Brain microvascular endothelial cell (primary cell): ENCODE measurements at regions not wholly inside any gene's neighbourhood (a gene's known extent, or its start where the extent isn't known, plus 50 kb on each side); places are given as distances from the start of the nearest gene placed in this dataset.

ENCODE experiments used
- DNase-seq: peaks from one replicate; pipeline ENCODE4 v3.0.0-alpha.2; 2020
- H3K27ac ChIP-seq: fragments of 250-450 bp; sonication (Bioruptor Pico); 2 replicates; pipeline ENCODE4 v1.5.1; 2020; ENCODE audit warnings: mild to moderate bottlenecking, moderate library complexity
- H3K27me3 ChIP-seq: fragments of 250-450 bp; sonication (Bioruptor Pico); replicated peaks from 2 replicates; pipeline ENCODE4 v1.5.1; 2020; ENCODE audit warnings: mild to moderate bottlenecking
- H3K36me3 ChIP-seq: fragments of 250-450 bp; sonication (Bioruptor Pico); replicated peaks from 2 replicates; pipeline ENCODE4 v1.5.1; 2020; ENCODE audit warnings: mild to moderate bottlenecking
- H3K4me3 ChIP-seq: 2 replicates; pipeline ENCODE4 v1.5.1; 2011; ENCODE audit warnings: low read depth, mild to moderate bottlenecking, control low read depth, low read length, moderate library complexity
- in situ Hi-C: cut with HindIII; loops from 2 replicates; pipeline ENCODE4 v1.10.0; 2017; ENCODE audit warnings: low sequenced_read_pairs, low pct_ligation_motif_present
- TF ChIP-seq, protein P1 (sequence below): IDR thresholded peaks from 2 replicates; pipeline ENCODE4 v1.5.1; 2011; ENCODE audit warnings: low read depth, mild to moderate bottlenecking, moderate library complexity, low read length, control low read depth, inconsistent platforms; ENCODE audit errors: missing control alignments

DNA sequence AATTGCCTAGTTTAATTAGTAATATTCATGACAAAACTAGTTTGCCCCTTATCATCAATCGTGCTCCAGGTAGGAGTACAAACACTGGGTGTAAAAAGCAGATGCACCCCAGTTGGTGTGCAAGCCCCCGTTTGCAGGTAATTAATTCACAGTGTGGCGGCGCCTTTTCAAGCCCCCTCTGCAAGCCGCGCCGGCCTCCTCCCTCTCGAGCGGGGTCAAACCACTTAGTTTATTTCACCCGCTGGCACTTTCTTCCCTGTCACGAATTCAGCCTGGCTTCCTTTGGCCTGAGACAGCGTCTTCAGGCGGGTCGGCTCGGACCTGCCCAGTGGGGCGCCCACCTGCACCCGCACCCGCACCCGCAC lies 64.7 kb upstream of the MAPRE2 start:
- Histone ChIP-seq H3K27ac (no peak overlapping the region), H3K36me3 (no peaks in the 10 kb centered on the region), H3K27me3 (no peaks in the 10 kb centered on the region), H3K4me3 (peak overlapping the region; percentile 76)
- DNase-seq = no peak
- in situ Hi-C loops = no loop called here
- TF ChIP-seq, protein P1, sequence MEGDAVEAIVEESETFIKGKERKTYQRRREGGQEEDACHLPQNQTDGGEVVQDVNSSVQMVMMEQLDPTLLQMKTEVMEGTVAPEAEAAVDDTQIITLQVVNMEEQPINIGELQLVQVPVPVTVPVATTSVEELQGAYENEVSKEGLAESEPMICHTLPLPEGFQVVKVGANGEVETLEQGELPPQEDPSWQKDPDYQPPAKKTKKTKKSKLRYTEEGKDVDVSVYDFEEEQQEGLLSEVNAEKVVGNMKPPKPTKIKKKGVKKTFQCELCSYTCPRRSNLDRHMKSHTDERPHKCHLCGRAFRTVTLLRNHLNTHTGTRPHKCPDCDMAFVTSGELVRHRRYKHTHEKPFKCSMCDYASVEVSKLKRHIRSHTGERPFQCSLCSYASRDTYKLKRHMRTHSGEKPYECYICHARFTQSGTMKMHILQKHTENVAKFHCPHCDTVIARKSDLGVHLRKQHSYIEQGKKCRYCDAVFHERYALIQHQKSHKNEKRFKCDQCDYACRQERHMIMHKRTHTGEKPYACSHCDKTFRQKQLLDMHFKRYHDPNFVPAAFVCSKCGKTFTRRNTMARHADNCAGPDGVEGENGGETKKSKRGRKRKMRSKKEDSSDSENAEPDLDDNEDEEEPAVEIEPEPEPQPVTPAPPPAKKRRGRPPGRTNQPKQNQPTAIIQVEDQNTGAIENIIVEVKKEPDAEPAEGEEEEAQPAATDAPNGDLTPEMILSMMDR = no peak

DNA sequence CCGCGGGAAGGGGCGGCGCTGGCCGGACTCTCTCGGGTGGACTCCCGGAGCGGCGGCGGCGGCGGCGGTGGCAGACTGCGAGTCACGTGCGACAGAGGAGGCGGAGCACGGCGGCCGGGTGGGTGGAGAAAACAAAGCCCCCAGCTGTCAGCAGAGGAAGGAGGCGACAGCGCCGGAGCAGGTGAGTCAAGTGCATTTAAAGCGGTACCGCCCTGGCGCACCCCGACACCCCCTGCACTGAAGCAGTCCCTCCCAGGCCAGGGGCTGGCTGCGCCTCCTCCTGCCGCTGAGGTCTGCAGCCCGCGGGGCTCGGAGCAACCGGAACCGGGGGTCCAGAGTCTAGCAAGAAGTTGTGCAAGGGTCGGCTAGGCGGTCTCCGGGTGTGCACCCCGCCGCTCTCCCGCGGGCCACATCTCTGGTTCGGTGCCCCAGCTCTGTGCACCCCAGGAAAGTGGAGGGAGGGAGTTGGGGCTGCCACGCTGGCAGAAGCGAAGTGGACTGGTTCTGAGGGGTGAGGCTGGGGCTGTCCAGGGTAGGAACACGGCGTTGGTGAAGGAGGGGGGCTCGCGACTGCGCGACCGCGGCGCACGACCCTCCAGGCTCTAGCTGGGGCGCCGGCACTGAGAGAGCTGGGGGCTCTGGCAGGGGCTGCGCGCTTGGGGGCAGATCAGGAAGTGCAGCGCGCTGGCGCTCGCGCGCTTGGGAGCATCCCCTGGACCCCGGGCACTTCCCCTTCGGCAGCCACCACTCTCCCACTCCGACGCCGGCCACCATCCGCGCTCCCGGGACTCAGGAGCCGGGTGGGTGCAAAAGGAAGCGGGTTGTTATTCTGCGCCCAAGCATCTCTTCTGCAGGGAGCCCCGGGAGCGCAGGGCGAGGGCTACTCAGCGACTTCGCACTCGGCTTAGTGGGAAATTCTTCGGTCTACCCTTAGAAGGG lies 64.0 kb upstream of the MAPRE2 start:
- in situ Hi-C loops = no loop called here
- TF ChIP-seq, protein P1 = no peak

DNA sequence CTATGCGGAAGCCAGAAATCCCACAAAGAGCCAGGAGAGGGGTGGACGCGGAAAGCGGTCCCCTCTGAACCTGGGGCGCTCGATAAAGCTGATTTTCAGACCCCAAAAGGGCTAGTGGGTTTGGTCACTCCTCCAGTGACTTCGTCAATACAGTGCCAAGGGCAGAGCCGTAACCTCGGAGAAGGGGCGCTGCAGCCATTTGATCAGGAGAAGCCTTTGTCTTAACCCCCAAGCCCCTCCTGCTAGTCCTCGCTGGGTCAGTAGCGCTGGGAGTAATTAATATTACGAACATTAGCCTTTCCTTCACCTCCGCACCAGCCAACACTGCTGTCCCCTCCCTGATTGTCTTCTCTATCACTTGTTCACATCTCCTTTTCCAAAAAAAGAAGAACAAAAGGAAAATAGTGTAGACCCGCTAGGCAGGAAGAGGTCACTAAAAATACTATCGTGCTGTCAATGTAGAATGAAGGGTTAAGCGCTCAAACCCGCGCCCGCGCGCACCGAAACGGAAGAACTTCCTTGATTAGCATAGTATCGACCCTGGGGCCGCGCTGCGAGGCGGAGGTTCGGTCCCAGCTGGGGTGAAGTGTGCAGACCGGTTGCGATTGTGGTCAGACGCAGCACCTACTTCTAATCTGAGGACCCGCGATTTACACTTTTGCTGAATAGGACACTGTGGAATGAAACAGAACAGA lies 63.2 kb upstream of the MAPRE2 start:
- H3K27ac ChIP-seq = peak overlapping the region; percentile 73
- no peaks in the 10 kb centered on the region for H3K27me3 ChIP-seq

More for the DNA sequence above, 64.0 kb upstream of the MAPRE2 start:
- H3K27me3 ChIP-seq = no peaks in the 10 kb centered on the region
- peak overlapping the region; percentile 76 for H3K4me3 ChIP-seq
- DNase-seq = peak; percentile 38
- no peaks in the 10 kb centered on the region for H3K36me3 ChIP-seq
- H3K27ac ChIP-seq = no peak overlapping the region

DNA sequence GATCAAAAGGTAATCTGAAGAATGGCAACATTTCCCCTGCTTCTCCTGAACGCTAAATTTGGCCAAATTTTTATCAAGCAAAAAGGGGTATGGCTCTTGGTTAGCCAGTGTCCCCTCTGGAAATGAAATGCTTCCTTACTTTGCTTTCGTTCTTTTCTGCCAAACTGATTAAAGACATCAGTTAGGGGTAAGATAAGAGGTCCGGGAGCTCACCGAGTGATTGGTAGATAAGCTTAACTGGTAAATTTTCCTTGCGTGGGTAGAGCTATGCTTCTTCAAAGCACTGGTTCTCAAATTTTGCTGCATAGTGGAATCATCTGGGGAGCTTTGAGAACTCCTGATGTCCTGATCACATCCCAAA lies 62.7 kb upstream of the MAPRE2 start:
- Histone ChIP-seq H3K36me3 (no peaks in the 10 kb centered on the region), H3K27ac (peak overlapping the region; percentile 73), H3K27me3 (no peaks in the 10 kb centered on the region), H3K4me3 (peak overlapping the region; percentile 76)
- no peak for DNase-seq
- TF ChIP-seq, protein P1 = no peak
- in situ Hi-C loops = no loop called here

More for the DNA sequence above, 63.2 kb upstream of the MAPRE2 start:
- TF ChIP-seq, protein P1 = no peak
- Histone ChIP-seq H3K36me3 (no peaks in the 10 kb centered on the region), H3K4me3 (peak overlapping the region; percentile 76)
- DNase-seq = peak; percentile 31
- in situ Hi-C loops = no loop called here

DNA sequence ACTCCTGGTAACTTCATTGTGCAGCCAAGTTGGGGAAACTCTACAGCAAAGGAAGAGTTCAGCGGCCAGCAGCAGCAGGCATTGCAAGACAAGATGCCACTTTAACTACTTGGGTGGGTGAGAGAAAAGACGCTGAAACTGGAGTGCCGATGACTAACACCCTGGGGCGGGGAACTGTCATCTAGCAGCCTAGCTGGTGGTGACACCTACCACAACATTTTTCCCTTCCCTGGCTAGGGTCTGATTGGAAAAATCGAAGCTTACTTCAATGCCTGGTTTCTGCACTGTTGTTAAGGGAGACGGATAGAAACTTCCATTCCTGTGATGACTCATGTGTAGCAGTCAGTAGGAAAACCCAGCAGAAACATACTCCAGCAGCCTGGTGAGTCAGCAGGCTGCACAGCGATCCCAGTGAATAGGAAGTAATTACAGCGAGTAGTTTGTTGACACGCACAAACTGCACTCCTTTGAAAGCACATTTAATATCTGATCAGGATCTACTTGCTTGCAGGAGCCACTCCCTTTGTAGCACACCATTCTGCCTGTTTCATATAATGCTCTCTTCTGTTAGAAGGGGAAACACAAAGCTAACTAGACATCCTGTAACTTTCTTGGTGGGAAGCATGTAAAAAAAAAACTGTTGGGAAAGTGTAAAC lies 62.1 kb upstream of the MAPRE2 start:
- in situ Hi-C loops = no loop called here
- TF ChIP-seq, protein P1 = no peak
- Histone ChIP-seq H3K4me3 (peak overlapping the region; percentile 76), H3K36me3 (no peaks in the 10 kb centered on the region), H3K27ac (peak overlapping the region; percentile 73), H3K27me3 (no peaks in the 10 kb centered on the region)
- peak; percentile 97 for DNase-seq
